SK-N-SH (cell line): ENCODE measurements at regions not wholly inside any gene's neighbourhood (a gene's known extent, or its start where the extent isn't known, plus 50 kb on each side); places are given as distances from the start of the nearest gene placed in this dataset.

Experiments
- CTCF ChIA-PET: fragments of 300-600, 350-600 bp; formaldehyde crosslinking; extraction: SDS; loops from one replicate; lab custom pipeline; 2021; lab: Yijun Ruan, JAX
- POLR2A ChIA-PET: fragments of 350-600 bp; sonication (Branson Sonifier 250); formaldehyde crosslinking; extraction: SDS; loops from one replicate; lab custom pipeline; 2020; ENCODE audit warnings: antibody characterized with exemption, inconsistent platforms; lab: Yijun Ruan, JAX
- DNase-seq: peaks from one replicate; pipeline ENCODE4 v3.0.0; 2012
- H2AFZ ChIP-seq: fragments of 200-600 bp; sonication (generic); 2 replicates; pipeline ENCODE4 v1.8.1; 2016; ENCODE audit warnings: antibody characterized with exemption, mild to moderate bottlenecking, low read depth
- H3F3A ChIP-seq: fragments of 200-600 bp; sonication (generic); replicated peaks from 2 replicates; pipeline ENCODE3; 2016; ENCODE audit warnings: antibody characterized with exemption, mild to moderate bottlenecking; ENCODE audit not compliant: insufficient read depth
- H3K27ac ChIP-seq, 2 experiments: fragments of 200-500 bp in 1 of 2; fragments of 200-600 bp in 1 of 2; sonication (Bioruptor generic) in 1 of 2; sonication (generic), shearing (Covaris generic) in 1 of 2; 2 replicates each; pipeline versions ENCODE4 v1.5.1 to v1.6.1; 2014 to 2016; ENCODE audit warnings: low read depth in 2 of 2, inconsistent platforms in 1 of 2, low read length in 1 of 2, mild to moderate bottlenecking in 1 of 2, mixed read lengths in 1 of 2
- H3K27me3 ChIP-seq: fragments of 200-600 bp; sonication (generic), shearing (Covaris generic); 2 replicates; pipeline ENCODE4 v1.6.1; 2016; ENCODE audit warnings: mixed run types; ENCODE audit not compliant: insufficient read depth
- H3K36me3 ChIP-seq, 2 experiments: fragments of 200-500 bp in 1 of 2; fragments of 200-600 bp in 1 of 2; sonication (Bioruptor generic) in 1 of 2; sonication (generic) in 1 of 2; replicated peaks in 1 of 2; 2 replicates each; pipeline versions ENCODE3 to v1.5.1; 2014 to 2016; ENCODE audit warnings: low read length in 1 of 2, mild to moderate bottlenecking in 1 of 2; ENCODE audit not compliant: insufficient read depth in 2 of 2, control insufficient read depth in 1 of 2
- H3K4me1 ChIP-seq, 2 experiments: fragments of 200-500 bp in 1 of 2; fragments of 200-600 bp in 1 of 2; sonication (Bioruptor generic) in 1 of 2; sonication (generic), shearing (Covaris generic) in 1 of 2; 2 replicates each; pipeline versions ENCODE4 v1.5.1 to v1.6.1; 2014 to 2016; ENCODE audit warnings: low read depth in 1 of 2, low read length in 1 of 2, mixed run types in 1 of 2; ENCODE audit not compliant: insufficient read depth in 2 of 2, control insufficient read depth in 1 of 2
- H3K4me2 ChIP-seq: fragments of 200-600 bp; sonication (generic), shearing (Covaris generic); 2 replicates; pipeline ENCODE4 v1.6.1; 2017; ENCODE audit warnings: mixed run types
- H3K4me3 ChIP-seq, 2 experiments: fragments of 200-500 bp in 1 of 2; fragments of 200-600 bp in 1 of 2; sonication (Bioruptor generic) in 1 of 2; sonication (generic), shearing (Covaris generic) in 1 of 2; 2 replicates each; pipeline versions ENCODE4 v1.5.1 to v1.8.1; 2014 to 2016; ENCODE audit warnings: low read depth in 2 of 2, inconsistent platforms in 1 of 2, low read length in 1 of 2, mild to moderate bottlenecking in 1 of 2, mixed read lengths in 1 of 2, moderate library complexity in 1 of 2
- H3K79me2 ChIP-seq: fragments of 200-600 bp; sonication (generic); 2 replicates; pipeline ENCODE4 v1.8.1; 2017; ENCODE audit warnings: mild to moderate bottlenecking; ENCODE audit not compliant: insufficient read depth
- H3K9ac ChIP-seq: fragments of 200-600 bp; sonication (generic); 2 replicates; pipeline ENCODE4 v1.6.1; 2017; ENCODE audit warnings: mixed run types
- H3K9me2 ChIP-seq: fragments of 200-600 bp; sonication (generic); 2 replicates; pipeline ENCODE4 v1.6.1; 2017; ENCODE audit warnings: mixed run types
- H3K9me3 ChIP-seq: fragments of 200-600 bp; sonication (generic); 2 replicates; pipeline ENCODE4 v1.6.1; 2017; ENCODE audit warnings: mixed run types, mild to moderate bottlenecking, moderate library complexity
- H4K20me1 ChIP-seq: fragments of 200-600 bp; sonication (generic); 2 replicates; pipeline ENCODE4 v1.6.1; 2017; ENCODE audit warnings: mild to moderate bottlenecking, mixed run types; ENCODE audit not compliant: insufficient read depth
- EZH2phosphoT487 ChIP-seq: fragments of 200-600 bp; sonication (generic); IDR thresholded peaks from 2 replicates; pipeline ENCODE4 v1.6.1; 2017; ENCODE audit warnings: low read depth, mixed run types, mild to moderate bottlenecking, antibody characterized with exemption, moderate library complexity, borderline replicate concordance
- FOSL2 ChIP-seq: IDR thresholded peaks from 2 replicates; pipeline ENCODE4 v1.4.0; 2012; ENCODE audit warnings: low read depth, mild to moderate bottlenecking, moderate library complexity, borderline replicate concordance
- FOXM1 ChIP-seq: IDR thresholded peaks from 2 replicates; pipeline ENCODE4 v1.4.0; 2012; ENCODE audit warnings: low read depth, mild to moderate bottlenecking
- GABPA ChIP-seq: IDR thresholded peaks from 2 replicates; pipeline ENCODE4 v1.4.0; 2012; ENCODE audit warnings: low read depth, mild to moderate bottlenecking
- MXI1 ChIP-seq: IDR thresholded peaks from 2 replicates; pipeline ENCODE4 v1.6.1; 2012; ENCODE audit warnings: mild to moderate bottlenecking, low read depth, low read length, improper control_type of control experiment
- POLR2AphosphoS5 ChIP-seq: IDR thresholded peaks from 2 replicates; pipeline ENCODE4 v1.6.1; 2012; ENCODE audit warnings: low read depth, low read length
- RAD21 ChIP-seq: IDR thresholded peaks from 2 replicates; pipeline ENCODE4 v1.6.1; 2012; ENCODE audit warnings: mild to moderate bottlenecking, low read length
- RCOR1 ChIP-seq: fragments of 150-350 bp; IDR thresholded peaks from 2 replicates; pipeline ENCODE4 v1.6.1; 2017; ENCODE audit warnings: antibody characterized with exemption, low read length
- SIN3A ChIP-seq: IDR thresholded peaks from 2 replicates; pipeline ENCODE4 v1.6.1; 2012; ENCODE audit warnings: low read depth, mild to moderate bottlenecking, low read length, moderate library complexity, borderline replicate concordance
- TCF12 ChIP-seq: IDR thresholded peaks from 2 replicates; pipeline ENCODE4 v1.4.0; 2012
- WGBS: methylation state at CpG from one replicate; pipeline ENCODE4 v1.1.6; 2017; ENCODE audit warnings: low lambda C conversion rate; 5-methylcytosine and 5-hydroxymethylcytosine counted together
- TF ChIP-seq, protein P1 (sequence below): fragments of 150-350 bp; IDR thresholded peaks from 2 replicates; pipeline ENCODE4 v1.6.1; 2017; ENCODE audit warnings: antibody characterized with exemption, low read length, low read depth, borderline replicate concordance
- TF ChIP-seq, protein P2 (sequence below): IDR thresholded peaks from 2 replicates; pipeline ENCODE4 v1.4.0; 2012; ENCODE audit warnings: low read depth
- TF ChIP-seq, protein P3 (sequence below): fragments of 200-600 bp; sonication (generic); IDR thresholded peaks from 2 replicates; pipeline ENCODE4 v1.6.1; 2017; ENCODE audit warnings: antibody characterized with exemption, mild to moderate bottlenecking, moderate library complexity
- TF ChIP-seq, protein P4 (sequence below): IDR thresholded peaks from 2 replicates; pipeline ENCODE4 v1.4.0; 2012; ENCODE audit warnings: low read depth, borderline replicate concordance

DNA sequence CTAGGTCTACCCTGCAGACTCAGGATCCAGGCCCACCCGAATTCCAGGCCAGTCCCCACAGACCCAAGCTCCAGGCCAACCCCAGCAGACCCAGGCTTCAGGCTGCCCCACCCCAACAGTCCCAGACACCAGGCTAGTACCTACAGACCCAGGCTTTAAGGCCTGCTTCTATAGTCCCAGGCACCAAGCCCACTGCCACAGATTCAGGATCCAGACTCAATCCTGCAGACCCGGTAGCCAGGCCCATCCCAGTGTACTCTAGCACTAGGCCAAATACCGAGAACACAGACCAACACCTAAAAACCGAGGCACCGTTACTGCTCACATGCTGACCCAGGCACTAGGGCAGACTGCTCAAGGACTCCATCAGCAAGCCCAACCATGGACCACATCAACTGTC lies 862.3 kb downstream of the UQCRFS1 start:
- Histone ChIP-seq H3K27me3 (no peaks in the 10 kb centered on the region), H2AFZ (no peak overlapping the region), H4K20me1 (no peaks in the 10 kb centered on the region), H3K27ac (no peak overlapping the region), H3K36me3 (no peaks in the 10 kb centered on the region), H3K79me2 (no peaks in the 10 kb centered on the region), H3K4me2 (no peak overlapping the region), H3K4me1 (no peaks in the 10 kb centered on the region), H3K4me3 (no peak overlapping the region), H3K9ac (no peak overlapping the region), H3F3A (no peaks in the 10 kb centered on the region), H3K9me3 (no peaks in the 10 kb centered on the region), H3K9me2 (no peaks in the 10 kb centered on the region)
- TF ChIP-seq TCF12 (no peak), FOSL2 (no peak), RAD21 (no peak), RCOR1 (no peak), GABPA (no peak), POLR2AphosphoS5 (no peak)
- TF ChIP-seq, protein P1, sequence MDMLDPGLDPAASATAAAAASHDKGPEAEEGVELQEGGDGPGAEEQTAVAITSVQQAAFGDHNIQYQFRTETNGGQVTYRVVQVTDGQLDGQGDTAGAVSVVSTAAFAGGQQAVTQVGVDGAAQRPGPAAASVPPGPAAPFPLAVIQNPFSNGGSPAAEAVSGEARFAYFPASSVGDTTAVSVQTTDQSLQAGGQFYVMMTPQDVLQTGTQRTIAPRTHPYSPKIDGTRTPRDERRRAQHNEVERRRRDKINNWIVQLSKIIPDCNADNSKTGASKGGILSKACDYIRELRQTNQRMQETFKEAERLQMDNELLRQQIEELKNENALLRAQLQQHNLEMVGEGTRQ, result no peak
- TF ChIP-seq, protein P2, sequence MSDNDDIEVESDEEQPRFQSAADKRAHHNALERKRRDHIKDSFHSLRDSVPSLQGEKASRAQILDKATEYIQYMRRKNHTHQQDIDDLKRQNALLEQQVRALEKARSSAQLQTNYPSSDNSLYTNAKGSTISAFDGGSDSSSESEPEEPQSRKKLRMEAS, result no peak
- TF ChIP-seq, protein P3, sequence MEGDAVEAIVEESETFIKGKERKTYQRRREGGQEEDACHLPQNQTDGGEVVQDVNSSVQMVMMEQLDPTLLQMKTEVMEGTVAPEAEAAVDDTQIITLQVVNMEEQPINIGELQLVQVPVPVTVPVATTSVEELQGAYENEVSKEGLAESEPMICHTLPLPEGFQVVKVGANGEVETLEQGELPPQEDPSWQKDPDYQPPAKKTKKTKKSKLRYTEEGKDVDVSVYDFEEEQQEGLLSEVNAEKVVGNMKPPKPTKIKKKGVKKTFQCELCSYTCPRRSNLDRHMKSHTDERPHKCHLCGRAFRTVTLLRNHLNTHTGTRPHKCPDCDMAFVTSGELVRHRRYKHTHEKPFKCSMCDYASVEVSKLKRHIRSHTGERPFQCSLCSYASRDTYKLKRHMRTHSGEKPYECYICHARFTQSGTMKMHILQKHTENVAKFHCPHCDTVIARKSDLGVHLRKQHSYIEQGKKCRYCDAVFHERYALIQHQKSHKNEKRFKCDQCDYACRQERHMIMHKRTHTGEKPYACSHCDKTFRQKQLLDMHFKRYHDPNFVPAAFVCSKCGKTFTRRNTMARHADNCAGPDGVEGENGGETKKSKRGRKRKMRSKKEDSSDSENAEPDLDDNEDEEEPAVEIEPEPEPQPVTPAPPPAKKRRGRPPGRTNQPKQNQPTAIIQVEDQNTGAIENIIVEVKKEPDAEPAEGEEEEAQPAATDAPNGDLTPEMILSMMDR, result no peak
- DNase-seq, result no peak
- CTCF ChIA-PET, result no interaction called here
- no CpG with 5 or more reads among the region's 5 CpGs for WGBS
- POLR2A ChIA-PET, result no interaction called here

DNA sequence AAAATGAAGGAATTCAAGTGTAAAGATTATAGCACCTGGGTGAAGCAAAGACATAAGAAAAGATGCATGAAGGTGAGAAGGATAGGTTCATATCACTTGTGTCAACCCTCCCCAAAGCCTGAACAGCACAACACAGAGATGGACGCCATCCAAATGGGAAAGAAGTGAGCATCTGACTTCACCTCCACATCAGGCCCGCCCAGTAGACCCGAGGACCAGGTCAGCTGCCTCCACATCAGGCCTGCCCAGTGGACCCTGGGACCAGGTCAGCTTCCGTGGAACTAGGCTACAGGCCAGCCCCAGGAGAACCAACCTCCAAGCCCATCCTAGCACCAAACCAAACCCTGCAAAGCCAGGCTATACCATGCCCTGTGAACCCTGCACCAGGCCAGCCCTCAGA lies 862.9 kb downstream of the UQCRFS1 start:
- H2AFZ ChIP-seq, result no peak overlapping the region
- no peaks in the 10 kb centered on the region for H3K4me1 ChIP-seq
- no peaks in the 10 kb centered on the region for H3K27me3 ChIP-seq
- no peak overlapping the region for H3K4me3 ChIP-seq
- H3K9me2 ChIP-seq, result no peaks in the 10 kb centered on the region
- no peaks in the 10 kb centered on the region for H3K9me3 ChIP-seq
- CTCF ChIA-PET, result no interaction called here
- DNase-seq, result no peak
- no peaks in the 10 kb centered on the region for H3K36me3 ChIP-seq
- H3K9ac ChIP-seq, result no peak overlapping the region
- no peaks in the 10 kb centered on the region for H3F3A ChIP-seq
- TF ChIP-seq FOXM1 (no peak), RCOR1 (no peak), RAD21 (no peak), MXI1 (no peak), EZH2phosphoT487 (no peak), SIN3A (no peak)
- TF ChIP-seq, protein P4, sequence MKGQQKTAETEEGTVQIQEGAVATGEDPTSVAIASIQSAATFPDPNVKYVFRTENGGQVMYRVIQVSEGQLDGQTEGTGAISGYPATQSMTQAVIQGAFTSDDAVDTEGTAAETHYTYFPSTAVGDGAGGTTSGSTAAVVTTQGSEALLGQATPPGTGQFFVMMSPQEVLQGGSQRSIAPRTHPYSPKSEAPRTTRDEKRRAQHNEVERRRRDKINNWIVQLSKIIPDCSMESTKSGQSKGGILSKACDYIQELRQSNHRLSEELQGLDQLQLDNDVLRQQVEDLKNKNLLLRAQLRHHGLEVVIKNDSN, result no peak
- H3K4me2 ChIP-seq, result no peak overlapping the region
- H4K20me1 ChIP-seq, result no peaks in the 10 kb centered on the region
- no peak overlapping the region for H3K27ac ChIP-seq
- 4% methylated on average over 4 of the region's 4 CpGs for WGBS
- POLR2A ChIA-PET, result no interaction called here
- H3K79me2 ChIP-seq, result no peaks in the 10 kb centered on the region
